Erythroblast (primary cell): ENCODE measurements at regions not wholly inside any gene's neighbourhood (a gene's known extent, or its start where the extent isn't known, plus 50 kb on each side); places are given as distances from the start of the nearest gene placed in this dataset.

Experiments used
- GATA1 ChIP-seq: IDR thresholded peaks from 2 replicates; pipeline ENCODE4 v1.6.1; 2011; ENCODE audit warnings: low read depth, mild to moderate bottlenecking, control low read depth, low read length, moderate library complexity
- POLR2A ChIP-seq: IDR thresholded peaks from 2 replicates; pipeline ENCODE4 v1.6.1; 2011; ENCODE audit warnings: mild to moderate bottlenecking, low read length

- TF ChIP-seq POLR2A (no peak), GATA1 (no peak)
Measured at GRCh38 chr2:136351684-136352083, 233.7 kb upstream of the CXCR4 start.
